K562 (cell line): ENCODE measurements at regions not wholly inside any gene's neighbourhood (a gene's known extent, or its start where the extent isn't known, plus 50 kb on each side); places are given as distances from the start of the nearest gene placed in this dataset.

Source experiments
- ATAC-seq: fragments of 200-7000 bp; cut with Tn5 transposase; 3 replicates; pipeline ENCODE4 v1.9.1; 2020; ENCODE audit warnings: moderate library complexity
- BruUV-seq: library from RNA; stranded (reverse); fragments of 400-500 nt; replicated peaks from 2 replicates; lab custom pipeline; 2021; lab: Mats Ljungman, UMichigan
- CTCF ChIA-PET: fragments of 300-600 bp; formaldehyde crosslinking; extraction: SDS; loops from one replicate; lab custom pipeline; 2021; ENCODE audit warnings: low intra/inter-chr PET ratio; lab: Yijun Ruan, JAX
- POLR2A ChIA-PET: fragments of 300-600, 350-650 bp; sonication (Branson Sonifier 250); formaldehyde crosslinking; extraction: SDS; loops from one replicate; lab custom pipeline; 2021; ENCODE audit warnings: antibody characterized with exemption, inconsistent platforms; lab: Yijun Ruan, JAX
- DNase-seq, 4 experiments: peaks; one replicate each; pipeline versions ENCODE4 v3.0.0 to v3.0.0-alpha.2; 2011 to 2018; ENCODE audit warnings: low spot score in 3 of 4, mixed read lengths in 3 of 4; ENCODE audit errors: extremely low read depth in 1 of 4
- FAIRE-seq: peaks from 2 replicates; lab custom pipeline; 2011; peaks lifted over from hg19 to GRCh38; lab: Jason Lieb, UNC
- H2AFZ ChIP-seq: 2 replicates; pipeline ENCODE4 v1.6.0; 2011; ENCODE audit warnings: low read depth, low read length, control low read depth, inconsistent platforms
- H3K27ac ChIP-seq: fragments of 200-600 bp; 3 replicates; pipeline ENCODE4 v1.8.0; 2011; ENCODE audit warnings: low read depth, mild to moderate bottlenecking, control low read depth, inconsistent platforms, low read length, moderate library complexity, mixed read lengths; ENCODE audit errors: extremely low read depth
- H3K27me3 ChIP-seq, 2 experiments: fragments of 300-600 bp in 1 of 2; 2 replicates in 1 of 2; 3 replicates in 1 of 2; pipeline versions ENCODE4 v1.6.0 to v1.8.0; 2011; ENCODE audit warnings: inconsistent platforms in 2 of 2, low read length in 2 of 2, mild to moderate bottlenecking in 1 of 2, mixed read lengths in 1 of 2, moderate library complexity in 1 of 2; ENCODE audit not compliant: control insufficient read depth in 2 of 2, insufficient read depth in 2 of 2
- H3K36me3 ChIP-seq: fragments of 300-600 bp; 3 replicates; pipeline ENCODE4 v1.8.0; 2011; ENCODE audit warnings: mild to moderate bottlenecking, low read length, inconsistent platforms; ENCODE audit not compliant: control insufficient read depth, insufficient read depth
- H3K4me1 ChIP-seq, 2 experiments: fragments of 200-600 bp in 1 of 2; replicated peaks in 1 of 2; 2 replicates in 1 of 2; 3 replicates in 1 of 2; pipeline versions ENCODE4 v1.5.1 to v1.8.0; 2011; ENCODE audit warnings: inconsistent platforms in 2 of 2, low read length in 2 of 2, mild to moderate bottlenecking in 1 of 2, mixed read lengths in 1 of 2, moderate library complexity in 1 of 2; ENCODE audit not compliant: control insufficient read depth in 2 of 2, insufficient read depth in 2 of 2
- H3K4me2 ChIP-seq: 2 replicates; pipeline ENCODE4 v1.6.1; 2011; ENCODE audit warnings: low read length, control low read depth, inconsistent platforms, mixed read lengths; ENCODE audit not compliant: insufficient read depth
- H3K4me3 ChIP-seq: fragments of 200-600 bp; sonication (generic), shearing (Covaris generic); 2 replicates; pipeline ENCODE4 v1.5.1; 2016; ENCODE audit warnings: control low read depth, inconsistent platforms
- H3K79me2 ChIP-seq: fragments of 200-600 bp; 3 replicates; pipeline ENCODE4 v1.8.0; 2011; ENCODE audit warnings: low read length, inconsistent platforms; ENCODE audit not compliant: control insufficient read depth, insufficient read depth
- H3K9ac ChIP-seq, 2 experiments: 2 replicates each; pipeline versions ENCODE4 v1.6.0 to v1.6.1; 2011; ENCODE audit warnings: low read depth in 2 of 2, low read length in 2 of 2, control low read depth in 1 of 2, inconsistent platforms in 1 of 2, mild to moderate bottlenecking in 1 of 2, mixed read lengths in 1 of 2; ENCODE audit not compliant: insufficient read depth in 1 of 2
- H3K9me1 ChIP-seq: one replicate; pipeline ENCODE4 v1.6.0; 2011; ENCODE audit warnings: inconsistent platforms, mild to moderate bottlenecking, low read length, moderate library complexity; ENCODE audit not compliant: control insufficient read depth, insufficient read depth
- H3K9me3 ChIP-seq: replicated peaks from 2 replicates; pipeline ENCODE4 v1.5.1; 2011; ENCODE audit warnings: low read depth, low read length, inconsistent platforms; ENCODE audit not compliant: control insufficient read depth, insufficient read depth
- H4K20me1 ChIP-seq: replicated peaks from 2 replicates; pipeline ENCODE4 v1.6.1; 2011; ENCODE audit warnings: low read length, inconsistent platforms, mixed read lengths; ENCODE audit not compliant: control insufficient read depth, insufficient read depth
- FOXM1 ChIP-seq, 2 experiments: fragments of 450-650 bp in 1 of 2; sonication (generic) in 1 of 2; formaldehyde crosslinking in 1 of 2; IDR thresholded peaks; 2 replicates each; pipeline versions ENCODE4 v1.6.1 to v1.9.0; 2017 to 2022; ENCODE audit warnings: low read depth in 2 of 2, mild to moderate bottlenecking in 2 of 2, missing genetic modification reagents in 1 of 2, moderate library complexity in 1 of 2
- GTF2F1 ChIP-seq: IDR thresholded peaks from 2 replicates; pipeline ENCODE4 v1.6.1; 2011; ENCODE audit warnings: low read depth, low read length, improper control_type of control experiment
- SAP30 ChIP-seq: fragments of 200-600 bp; sonication (generic); IDR thresholded peaks from 2 replicates; pipeline ENCODE4 v1.6.1; 2012; ENCODE audit warnings: borderline replicate concordance, low read depth, mild to moderate bottlenecking, moderate library complexity, low read length, control low read depth, inconsistent platforms; ENCODE audit not compliant: insufficient read depth, poor library complexity, severe bottlenecking
- SUPT5H ChIP-seq: fragments of 450-650 bp; IDR thresholded peaks from 2 replicates; pipeline ENCODE4 v1.6.1; 2016
- ZNF133 ChIP-seq: fragments of 250-450 bp; sonication (Bioruptor Pico); IDR thresholded peaks from 2 replicates; pipeline ENCODE4 v1.4.0; 2020; ENCODE audit warnings: mild to moderate bottlenecking
- ZNF347 ChIP-seq: fragments of 450-650 bp; formaldehyde crosslinking; IDR thresholded peaks from 2 replicates; pipeline ENCODE4 v1.4.0; 2020; ENCODE audit warnings: low read depth, mild to moderate bottlenecking, moderate library complexity
- WGBS: fragments of 100-300 bp; shearing (Covaris generic); methylation state at CpG from one replicate; pipeline ENCODE4 v1.1.6; 2016; ENCODE audit warnings: low coverage, mixed read lengths; ENCODE audit not compliant: insufficient coverage; ENCODE audit errors: missing lambda C conversion rate; 5-methylcytosine and 5-hydroxymethylcytosine counted together
- in situ Hi-C: fragments of 300-500 bp; cut with MboI; formaldehyde crosslinking; loops from 4 replicates; pipeline ENCODE4 v1.15.0; 2018; ENCODE audit warnings: inconsistent platforms, mixed read lengths
- intact Hi-C: fragments of 100-400 bp; cut with micrococcal nuclease; formaldehyde crosslinking; loops from 2 replicates; pipeline ENCODE4 v1.14.2; 2022

GRCh38 chr9:107737987-107738743 lies 248.6 kb upstream of the KLF4 start:
- TF ChIP-seq ZNF133 (CRISPR knock-in tag), result no peak
- TF ChIP-seq SUPT5H, result no peak
- no peak for TF ChIP-seq SAP30
- TF ChIP-seq GTF2F1, result no peak
- TF ChIP-seq ZNF347 (CRISPR knock-in tag), result no peak
- no peak for TF ChIP-seq FOXM1 (IDR thresholded peaks at IDR 0.05; ENCODE audit: low read depth)
- no peak for TF ChIP-seq FOXM1 (CRISPR knock-in tag; IDR thresholded peaks at IDR 0.05; ENCODE audit: low read depth)
- Histone ChIP-seq H3K9ac (peak overlapping the region in 1 of 2 experiments; percentile 68; a peak in 1 of 4 replicates), H3K4me3 (no peak overlapping the region), H3K79me2 (no peaks in the 10 kb centered on the region), H3K36me3 (no peaks in the 10 kb centered on the region), H3K9me1 (no peaks in the 10 kb centered on the region), H2AFZ (no peak overlapping the region), H3K4me1 (peaks cover 0 to 4% of the 10 kb centered on the region in 2 experiments; a peak in 2 of 5 replicates), H3K27me3 (peaks cover 15 to 52% of the 10 kb centered on the region in 2 experiments), H3K9me3 (no peaks in the 10 kb centered on the region), H4K20me1 (no peaks in the 10 kb centered on the region), H3K27ac (no peak overlapping the region), H3K4me2 (no peak overlapping the region)
- intact Hi-C loops, result no loop called here
- no peak for ATAC-seq
- ChIA-PET CTCF (no interaction called here), POLR2A (interaction anchor here (0.8 kb wide), 1 partner anchor 456 kb away, joined by 3 read pairs; no protein-coding TSS in a partner anchor)
- 2% methylated on average over 17 of the region's 17 CpGs for WGBS
- BruUV-seq, result no TSS peak
- FAIRE-seq, result no peak
- in situ Hi-C loops, result no loop called here
- no peak for DNase-seq
